ENCODE measurements at regions not wholly inside any gene's neighbourhood (a gene's known extent, or its start where the extent isn't known, plus 50 kb on each side); places are given as distances from the start of the nearest gene placed in this dataset.
"Not testable (repeated sequence)": the region's sequence is repeated elsewhere in the genome, so short reads cannot be mapped to it uniquely, and the experiment has no call there.

DNA sequence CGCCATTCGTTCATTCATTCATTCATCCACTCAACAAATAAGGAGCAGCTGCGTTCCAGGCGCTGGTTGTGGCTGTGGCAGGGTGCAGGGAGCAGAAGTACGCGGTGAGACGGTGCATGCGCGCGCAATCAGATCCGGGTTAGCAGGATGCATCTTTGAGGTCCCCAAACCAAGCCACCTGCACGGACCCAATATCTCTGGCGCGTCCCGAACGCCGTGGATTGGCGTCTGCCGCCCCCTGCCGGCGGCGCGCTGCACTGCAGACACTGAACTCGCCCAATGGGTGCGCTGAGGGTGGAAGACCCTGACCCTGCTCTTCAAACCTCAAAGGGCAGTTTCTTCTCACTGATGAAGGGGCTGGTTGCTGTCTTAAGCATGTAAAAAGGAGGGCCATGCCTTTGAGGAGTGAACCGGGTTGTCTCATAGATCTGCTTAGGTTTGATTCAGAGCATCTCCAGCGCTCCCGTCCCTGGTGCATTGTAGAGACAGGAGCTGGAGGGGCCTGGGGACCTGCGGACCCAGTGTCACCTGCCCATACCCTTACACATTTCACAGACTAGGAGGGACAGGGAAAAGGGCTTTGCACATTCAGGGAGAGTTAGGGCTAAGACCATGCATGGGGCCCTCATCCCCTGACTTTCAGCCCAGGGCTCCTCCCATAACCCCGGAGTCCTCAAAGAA, 102.5 kb downstream of the RAMP3 start:
- DNase-seq (ENCODE audit: low read depth in 4 of 4, low spot score in 2 of 4): no peak

GRCh38 chr7:45267262-45267661, 109.7 kb downstream of the RAMP3 start:
- DNase-seq (ENCODE audit: low read depth in 4 of 4, low spot score in 2 of 4): peak in 1 of 4 donors; percentile 4

- no peak for DNase-seq (ENCODE audit: low read depth in 4 of 4, low spot score in 2 of 4)
Measured at GRCh38 chr7:45268013-45268412, 110.4 kb downstream of the RAMP3 start.

GRCh38 chr7:45269192-45269591, 111.6 kb downstream of the RAMP3 start:
- DNase-seq (ENCODE audit: low read depth in 4 of 4, low spot score in 2 of 4): no peak

DNA sequence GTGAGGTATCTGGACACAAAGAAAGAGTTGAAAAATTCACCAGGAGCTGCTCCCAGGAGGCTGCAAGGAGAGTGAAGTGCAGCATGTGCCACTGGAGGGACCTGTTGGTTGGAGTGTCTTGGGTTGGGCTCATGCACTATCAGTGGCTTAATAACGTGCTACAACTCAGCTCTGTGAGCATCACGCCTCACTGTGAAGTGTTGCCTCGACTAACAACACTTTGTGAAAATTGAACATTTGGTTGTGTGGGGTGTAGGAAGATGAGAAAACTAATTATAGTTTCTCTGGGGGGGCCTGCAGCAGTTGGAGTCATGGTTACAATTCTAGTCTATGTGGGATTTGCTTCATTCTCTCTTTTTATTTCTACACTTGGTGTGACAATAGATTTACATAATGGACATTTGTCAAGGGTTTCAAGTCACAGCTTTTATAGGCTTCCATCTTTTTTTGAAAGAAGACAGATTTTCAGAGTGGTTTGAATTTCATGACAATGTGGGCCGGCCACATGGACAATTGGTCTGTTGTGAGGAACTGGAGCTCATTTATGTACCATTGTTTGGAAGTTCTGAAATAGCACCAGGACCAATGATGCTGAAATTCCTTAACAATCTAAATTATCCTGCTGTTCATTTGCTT, 121.3 kb downstream of the RAMP3 start:
- no peak for DNase-seq (ENCODE audit: low read depth in 4 of 4, low spot score in 2 of 4)

- DNase-seq (ENCODE audit: low read depth in 4 of 4, low spot score in 2 of 4): not testable (repeated sequence)
Measured at GRCh38 chr7:45289611-45290010, 132.0 kb downstream of the RAMP3 start.

GRCh38 chr7:45290880-45291279, 133.3 kb downstream of the RAMP3 start:
- DNase-seq (ENCODE audit: low read depth in 4 of 4, low spot score in 2 of 4): no peak

DNA sequence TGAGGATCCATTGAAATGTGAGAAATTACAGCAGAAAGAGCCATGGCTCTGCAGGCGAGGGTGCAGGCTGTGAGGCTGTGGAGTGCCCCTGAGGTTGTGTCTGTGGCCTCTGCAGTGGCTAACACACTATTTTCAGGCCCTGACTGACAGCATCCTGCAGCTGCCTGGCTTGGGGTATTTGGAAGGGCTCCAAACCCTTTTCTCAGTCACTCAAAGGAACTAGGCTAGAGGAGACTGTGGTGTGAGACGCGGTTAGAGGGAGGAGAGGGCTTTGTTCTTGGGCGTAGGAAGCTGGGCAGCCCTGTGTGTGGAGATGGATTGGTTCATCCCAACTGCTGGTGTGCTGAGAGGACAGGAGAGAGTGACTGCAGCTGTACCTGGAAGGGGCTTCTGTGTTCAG, 134.9 kb downstream of the RAMP3 start:
- DNase-seq (ENCODE audit: low read depth in 4 of 4, low spot score in 2 of 4): peak in 1 of 4 donors; percentile 7

- no peak for DNase-seq (ENCODE audit: low read depth in 4 of 4, low spot score in 2 of 4)
Measured at GRCh38 chr7:45293295-45293942, 135.8 kb downstream of the RAMP3 start.

GRCh38 chr7:45294559-45294958, 137.0 kb downstream of the RAMP3 start:
- no peak for DNase-seq (ENCODE audit: low read depth in 4 of 4, low spot score in 2 of 4)

DNA sequence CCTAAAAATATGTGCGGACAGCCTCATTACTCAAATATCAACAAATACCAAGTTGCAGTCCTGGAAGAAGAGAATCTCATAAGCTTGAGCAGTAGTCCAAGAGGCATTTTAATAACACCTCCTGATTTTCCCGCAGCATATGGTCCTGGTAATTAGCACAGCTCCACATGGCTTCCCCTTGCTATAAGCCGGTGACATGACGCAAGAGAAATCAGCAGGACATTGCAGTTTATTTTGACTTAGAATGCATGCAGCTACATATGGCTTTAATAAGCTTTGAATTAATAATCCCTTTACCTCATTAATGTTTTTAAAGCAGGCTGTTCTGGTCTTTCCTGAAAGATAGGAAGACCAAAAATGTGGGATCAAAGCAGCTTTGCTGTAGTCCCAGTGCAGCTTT, 137.6 kb downstream of the RAMP3 start:
- no peak for DNase-seq (ENCODE audit: low read depth in 4 of 4, low spot score in 2 of 4)

DNA sequence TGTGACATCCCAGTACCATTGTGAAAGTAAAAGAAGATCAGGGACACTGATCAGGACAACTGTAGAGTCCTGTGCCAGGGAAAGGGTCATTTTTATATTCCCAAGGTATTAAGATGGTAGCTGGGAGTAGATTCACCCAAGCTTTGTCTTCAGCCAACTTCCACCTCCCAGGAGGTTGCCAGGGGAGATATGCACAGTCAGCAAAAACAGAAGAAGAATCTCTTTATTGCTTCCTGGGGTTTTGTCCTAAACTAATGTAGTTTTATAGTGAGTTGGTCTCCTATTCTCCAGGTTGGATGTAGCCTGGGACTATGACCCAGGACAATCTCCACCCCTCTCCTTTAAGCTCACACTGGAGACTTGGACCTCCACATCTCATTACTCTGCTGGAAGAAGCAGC, 139.2 kb downstream of the RAMP3 start:
- no peak for DNase-seq (ENCODE audit: low read depth in 4 of 4, low spot score in 2 of 4)

DNA sequence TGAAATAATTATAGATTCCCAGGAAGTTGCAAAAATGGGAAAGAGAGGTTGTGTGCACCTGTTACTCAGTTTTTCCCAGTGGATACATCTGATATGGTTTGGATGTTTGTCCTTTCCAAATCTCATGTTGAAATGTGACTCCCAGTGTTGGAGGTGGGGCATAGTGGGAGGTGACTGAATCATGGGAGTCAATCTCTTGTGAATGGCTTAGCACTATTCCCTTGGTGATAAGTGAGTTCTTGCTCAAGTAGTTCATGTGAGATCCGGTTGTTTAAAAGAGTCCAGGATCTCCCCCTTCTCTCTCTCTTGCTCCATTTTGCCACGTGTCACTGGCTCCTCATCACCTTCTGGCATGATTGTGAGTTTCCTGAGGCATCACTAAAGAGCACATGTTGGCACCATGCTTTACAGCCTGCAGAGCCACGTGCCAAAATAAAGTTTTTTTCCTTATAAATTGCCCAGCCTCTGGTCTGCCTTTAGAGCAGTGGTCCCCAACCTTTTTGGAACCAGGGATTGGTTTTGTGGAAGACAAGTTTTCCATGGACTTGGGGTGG, 149.2 kb downstream of the RAMP3 start:
- DNase-seq (ENCODE audit: low read depth in 4 of 4, low spot score in 2 of 4): no peak

DNA sequence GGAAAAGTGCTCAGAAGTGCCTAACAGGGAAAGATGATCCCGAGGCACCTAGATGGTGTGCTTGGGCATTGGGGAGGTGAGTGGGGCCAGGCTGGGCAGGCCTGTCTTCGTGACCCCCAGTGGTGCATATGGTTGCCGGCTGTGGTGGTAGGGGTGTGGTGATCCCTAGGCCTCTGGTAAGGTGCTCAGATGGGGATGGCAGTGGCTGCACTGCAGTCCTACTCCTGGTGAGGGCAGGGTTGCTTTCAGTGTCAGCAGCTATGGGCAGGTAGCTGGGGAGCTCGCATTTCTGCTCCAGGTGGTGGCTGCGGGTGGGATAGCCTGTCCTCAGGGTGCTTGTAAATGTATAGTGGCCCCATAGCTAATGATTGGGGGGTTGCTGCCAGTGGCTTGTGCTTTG, 154.0 kb downstream of the RAMP3 start:
- no peak for DNase-seq (ENCODE audit: low read depth in 4 of 4, low spot score in 2 of 4)

GRCh38 chr7:45315512-45315911, 157.9 kb downstream of the RAMP3 start:
- DNase-seq (ENCODE audit: low read depth in 4 of 4, low spot score in 2 of 4): not testable (repeated sequence)

DNA sequence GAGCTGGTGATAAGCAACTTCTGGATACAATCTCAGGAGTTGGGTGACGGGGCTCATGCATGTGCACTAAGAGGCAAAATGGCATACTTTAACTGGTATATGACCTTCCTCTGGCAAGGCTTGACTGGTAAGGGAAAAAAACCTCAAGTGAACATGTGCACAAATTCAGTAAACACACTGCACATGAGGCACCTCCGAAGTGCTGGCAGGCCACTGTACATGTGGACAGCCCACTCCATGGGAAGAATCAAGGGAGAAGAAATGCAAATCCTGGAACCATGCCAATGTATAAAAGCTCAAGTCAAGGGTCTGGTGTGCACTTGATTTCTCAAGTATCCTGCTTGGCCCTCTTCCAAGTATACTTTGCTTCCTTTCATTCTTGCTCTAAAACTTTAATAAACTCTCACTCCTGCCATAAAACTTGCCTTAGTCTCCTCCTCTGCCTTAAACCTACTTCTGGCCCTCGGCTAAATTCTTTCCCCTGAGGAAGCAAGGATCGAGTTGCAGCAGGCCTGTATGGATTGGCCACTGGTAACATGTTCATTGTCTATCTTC, 167.2 kb downstream of the RAMP3 start:
- DNase-seq (ENCODE audit: low read depth in 4 of 4, low spot score in 2 of 4): no peak

GRCh38 chr7:45325378-45325777, 167.8 kb downstream of the RAMP3 start:
- DNase-seq (ENCODE audit: low read depth in 4 of 4, low spot score in 2 of 4): no peak

- DNase-seq (ENCODE audit: low read depth in 4 of 4, low spot score in 2 of 4): no peak
Measured at GRCh38 chr7:45328403-45328981, 170.9 kb downstream of the RAMP3 start.

DNA sequence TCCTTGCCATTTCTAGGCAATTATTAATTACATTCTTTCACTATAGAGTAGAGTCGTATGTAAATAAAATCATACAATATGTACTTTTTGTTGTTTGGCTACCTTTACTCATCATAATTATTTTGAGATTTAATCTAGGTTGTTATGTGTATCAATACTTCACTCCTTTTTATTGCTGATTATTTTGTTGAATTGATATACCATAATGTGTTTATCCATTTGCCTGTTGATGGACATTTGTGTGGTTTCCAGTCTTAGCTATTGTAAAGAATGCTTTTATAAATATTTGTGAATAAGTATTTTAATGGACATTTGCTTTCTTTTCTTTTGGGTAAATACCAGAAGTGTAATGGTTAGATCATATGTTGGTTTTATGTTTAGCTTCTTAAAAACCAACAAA, 174.0 kb downstream of the RAMP3 start:
- no peak for DNase-seq (ENCODE audit: low read depth in 4 of 4, low spot score in 2 of 4)

GRCh38 chr7:45335024-45335423, 177.4 kb downstream of the RAMP3 start:
- DNase-seq (ENCODE audit: low read depth in 4 of 4, low spot score in 2 of 4): not testable (repeated sequence)

- DNase-seq (ENCODE audit: low read depth in 4 of 4, low spot score in 2 of 4): no peak
Measured at GRCh38 chr7:45342236-45342635, 184.6 kb downstream of the RAMP3 start.

Data from left renal cortex interstitium (tissue), 4 donors.